SK-N-SH (cell line): ENCODE measurements at regions not wholly inside any gene's neighbourhood (a gene's known extent, or its start where the extent isn't known, plus 50 kb on each side); places are given as distances from the start of the nearest gene placed in this dataset.

Source experiments
- FOXM1 ChIP-seq: IDR thresholded peaks from 2 replicates; pipeline ENCODE4 v1.4.0; 2012; ENCODE audit warnings: low read depth, mild to moderate bottlenecking
- GABPA ChIP-seq: IDR thresholded peaks from 2 replicates; pipeline ENCODE4 v1.4.0; 2012; ENCODE audit warnings: low read depth, mild to moderate bottlenecking
- MEF2A ChIP-seq: IDR thresholded peaks from 2 replicates; pipeline ENCODE4 v1.4.0; 2012; ENCODE audit warnings: low read depth, borderline replicate concordance
- MXI1 ChIP-seq: IDR thresholded peaks from 2 replicates; pipeline ENCODE4 v1.6.1; 2012; ENCODE audit warnings: mild to moderate bottlenecking, low read depth, low read length, improper control_type of control experiment
- NRF1 ChIP-seq: IDR thresholded peaks from 2 replicates; pipeline ENCODE4 v1.6.1; 2012; ENCODE audit warnings: low read depth, mild to moderate bottlenecking, low read length
- POLR2AphosphoS5 ChIP-seq: IDR thresholded peaks from 2 replicates; pipeline ENCODE4 v1.6.1; 2012; ENCODE audit warnings: low read depth, low read length
- SMC3 ChIP-seq: IDR thresholded peaks from 2 replicates; pipeline ENCODE4 v1.6.1; 2012; ENCODE audit warnings: low read depth, low read length, improper control_type of control experiment
- TF ChIP-seq, protein P1 (sequence below): fragments of 200-600 bp; sonication (generic); IDR thresholded peaks from 2 replicates; pipeline ENCODE4 v1.6.1; 2017; ENCODE audit warnings: antibody characterized with exemption, mild to moderate bottlenecking, moderate library complexity

DNA sequence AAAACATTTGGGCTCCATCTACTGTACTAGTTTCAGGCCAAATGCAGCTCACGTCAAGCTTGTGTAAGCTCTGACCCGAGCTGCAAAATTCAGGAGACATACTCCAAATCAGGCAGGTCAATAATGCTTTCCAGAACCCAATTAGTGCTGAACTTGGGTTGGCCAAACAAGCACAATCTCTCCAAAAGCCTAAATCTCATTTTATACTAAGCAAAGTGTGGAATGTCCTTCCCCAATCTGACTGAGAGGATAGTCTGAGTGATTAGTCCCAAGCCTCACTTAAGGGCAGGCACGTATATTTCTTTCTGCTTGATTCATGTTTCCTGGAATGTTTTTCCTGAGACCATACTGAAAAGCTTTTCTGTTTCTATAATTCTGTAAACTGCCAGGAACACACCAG lies 79.9 kb downstream of the NKX6-1 start:
- TF ChIP-seq, protein P1, sequence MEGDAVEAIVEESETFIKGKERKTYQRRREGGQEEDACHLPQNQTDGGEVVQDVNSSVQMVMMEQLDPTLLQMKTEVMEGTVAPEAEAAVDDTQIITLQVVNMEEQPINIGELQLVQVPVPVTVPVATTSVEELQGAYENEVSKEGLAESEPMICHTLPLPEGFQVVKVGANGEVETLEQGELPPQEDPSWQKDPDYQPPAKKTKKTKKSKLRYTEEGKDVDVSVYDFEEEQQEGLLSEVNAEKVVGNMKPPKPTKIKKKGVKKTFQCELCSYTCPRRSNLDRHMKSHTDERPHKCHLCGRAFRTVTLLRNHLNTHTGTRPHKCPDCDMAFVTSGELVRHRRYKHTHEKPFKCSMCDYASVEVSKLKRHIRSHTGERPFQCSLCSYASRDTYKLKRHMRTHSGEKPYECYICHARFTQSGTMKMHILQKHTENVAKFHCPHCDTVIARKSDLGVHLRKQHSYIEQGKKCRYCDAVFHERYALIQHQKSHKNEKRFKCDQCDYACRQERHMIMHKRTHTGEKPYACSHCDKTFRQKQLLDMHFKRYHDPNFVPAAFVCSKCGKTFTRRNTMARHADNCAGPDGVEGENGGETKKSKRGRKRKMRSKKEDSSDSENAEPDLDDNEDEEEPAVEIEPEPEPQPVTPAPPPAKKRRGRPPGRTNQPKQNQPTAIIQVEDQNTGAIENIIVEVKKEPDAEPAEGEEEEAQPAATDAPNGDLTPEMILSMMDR: no peak
- TF ChIP-seq SMC3 (no peak), MXI1 (no peak), GABPA (no peak), MEF2A (no peak), POLR2AphosphoS5 (no peak), FOXM1 (no peak), NRF1 (no peak)
